WTC11 (cell line): ENCODE measurements at regions not wholly inside any gene's neighbourhood (a gene's known extent, or its start where the extent isn't known, plus 50 kb on each side); places are given as distances from the start of the nearest gene placed in this dataset.
A peak's percentile ranks its signal among the peaks of the same experiment; 100 is the strongest.
"Not testable (repeated sequence)": the region's sequence is repeated elsewhere in the genome, so short reads cannot be mapped to it uniquely, and the experiment has no call there.

Experiments
- ATAC-seq: fragments of 200-7000 bp; cut with Tn5 transposase; 2 replicates; pipeline ENCODE4 v1.10.0; 2021; ENCODE audit warnings: mild to moderate bottlenecking, moderate library complexity
- CTCF ChIA-PET: fragments of 300-600 bp; sonication (Branson Sonifier 250); formaldehyde crosslinking; loops from one replicate; lab custom pipeline; 2021; ENCODE audit warnings: antibody characterized with exemption; lab: Charles Lee
- POLR2A ChIA-PET: fragments of 350-600 bp; sonication (Branson Sonifier 250); formaldehyde crosslinking; loops from one replicate; lab custom pipeline; 2021; ENCODE audit warnings: antibody characterized with exemption; lab: Charles Lee
- DNase-seq: peaks from one replicate; pipeline ENCODE4 v3.0.0; 2021; ENCODE audit warnings: low spot score
- H3K27ac Mint-ChIP-seq: 2 replicates; pipeline ENCODE4 v1.8.0; 2021; ENCODE audit warnings: mixed read lengths
- H3K27me3 Mint-ChIP-seq: 2 replicates; pipeline ENCODE4 v1.8.0; 2021; ENCODE audit warnings: low read depth, mild to moderate bottlenecking, moderate library complexity, mixed read lengths
- H3K36me3 Mint-ChIP-seq: 2 replicates; pipeline ENCODE4 v1.8.0; 2021; ENCODE audit warnings: mixed read lengths
- H3K4me1 Mint-ChIP-seq: 2 replicates; pipeline ENCODE4 v1.8.0; 2022; ENCODE audit warnings: mixed read lengths
- H3K4me3 Mint-ChIP-seq: 2 replicates; pipeline ENCODE4 v1.8.0; 2021; ENCODE audit warnings: mild to moderate bottlenecking, moderate library complexity, mixed read lengths
- H3K9me3 Mint-ChIP-seq: 2 replicates; pipeline ENCODE4 v1.8.0; 2021; ENCODE audit warnings: mixed read lengths
- E2F5 ChIP-seq: sonication (generic); formaldehyde crosslinking; IDR thresholded peaks from 2 replicates; pipeline ENCODE4 v1.8.1; 2022; ENCODE audit warnings: mild to moderate bottlenecking, moderate library complexity, missing genetic modification reagents
- EMX1 ChIP-seq: fragments of 250-450 bp; sonication (Bioruptor Pico); IDR thresholded peaks from 2 replicates; pipeline ENCODE4 v1.8.0; 2021; ENCODE audit warnings: mild to moderate bottlenecking
- HMGA2 ChIP-seq: fragments of 250-450 bp; sonication (Bioruptor Pico); IDR thresholded peaks from 2 replicates; pipeline ENCODE4 v1.4.0; 2021; ENCODE audit warnings: mild to moderate bottlenecking, moderate library complexity
- IRF2 ChIP-seq: sonication (generic); formaldehyde crosslinking; IDR thresholded peaks from 2 replicates; pipeline ENCODE4 v1.8.0; 2022; ENCODE audit warnings: low read depth, missing genetic modification reagents, borderline replicate concordance
- JUN ChIP-seq: sonication (generic); formaldehyde crosslinking; IDR thresholded peaks from 2 replicates; pipeline ENCODE4 v1.8.0; 2023; ENCODE audit warnings: mild to moderate bottlenecking, missing genetic modification reagents
- NFE2L1 ChIP-seq: sonication (generic); formaldehyde crosslinking; IDR thresholded peaks from 2 replicates; pipeline ENCODE4 v1.8.1; 2023; ENCODE audit warnings: missing genetic modification reagents
- NFYB ChIP-seq: sonication (generic); formaldehyde crosslinking; conservative IDR thresholded peaks from 2 replicates; pipeline ENCODE4 v1.8.0; 2022; ENCODE audit warnings: low read depth, missing genetic modification reagents
- NR2C2 ChIP-seq: sonication (generic); formaldehyde crosslinking; IDR thresholded peaks from 2 replicates; pipeline ENCODE4 v1.8.0; 2022; ENCODE audit warnings: mild to moderate bottlenecking, missing genetic modification reagents
- PRDM15 ChIP-seq: sonication (generic); formaldehyde crosslinking; IDR thresholded peaks from 2 replicates; pipeline ENCODE4 v1.8.0; 2022; ENCODE audit warnings: missing genetic modification reagents
- SMAD3 ChIP-seq: sonication (generic); formaldehyde crosslinking; IDR thresholded peaks from 2 replicates; pipeline ENCODE4 v1.8.0; 2022; ENCODE audit warnings: missing genetic modification reagents, mild to moderate bottlenecking, borderline replicate concordance
- SMAD4 ChIP-seq: sonication (generic); formaldehyde crosslinking; IDR thresholded peaks from 2 replicates; pipeline ENCODE4 v1.8.0; 2022; ENCODE audit warnings: mild to moderate bottlenecking, missing genetic modification reagents
- SP1 ChIP-seq: sonication (generic); formaldehyde crosslinking; conservative IDR thresholded peaks from 2 replicates; pipeline ENCODE4 v1.8.1; 2022; ENCODE audit warnings: missing genetic modification reagents
- TCF7 ChIP-seq: sonication (generic); formaldehyde crosslinking; IDR thresholded peaks from 2 replicates; pipeline ENCODE4 v1.8.0; 2022; ENCODE audit warnings: mild to moderate bottlenecking, low read depth, missing genetic modification reagents, moderate library complexity
- TEAD4 ChIP-seq: sonication (generic); formaldehyde crosslinking; IDR thresholded peaks from 2 replicates; pipeline ENCODE4 v1.8.0; 2022; ENCODE audit warnings: mild to moderate bottlenecking, missing genetic modification reagents
- TP53 ChIP-seq: sonication (generic); formaldehyde crosslinking; IDR thresholded peaks from 2 replicates; pipeline ENCODE4 v1.8.1; 2023; ENCODE audit warnings: mild to moderate bottlenecking, missing genetic modification reagents
- ZMAT4 ChIP-seq: fragments of 250-450 bp; sonication (Bioruptor Pico); IDR thresholded peaks from 2 replicates; pipeline ENCODE4 v1.9.0; 2021; ENCODE audit warnings: mild to moderate bottlenecking
- ZNF219 ChIP-seq: sonication (generic); formaldehyde crosslinking; IDR thresholded peaks from 2 replicates; pipeline ENCODE4 v1.8.0; 2023; ENCODE audit warnings: missing genetic modification reagents, mild to moderate bottlenecking, borderline replicate concordance
- ZNF532 ChIP-seq: fragments of 250-450 bp; sonication (Bioruptor Pico); IDR thresholded peaks from 2 replicates; pipeline ENCODE4 v1.9.0; 2021; ENCODE audit warnings: mild to moderate bottlenecking, borderline replicate concordance

GRCh38 chr22:26949193-26949592 lies 291.8 kb downstream of the MIAT start (continued):
- TF ChIP-seq ZNF532 (no peak), IRF2 (CRISPR knock-in tag) (no peak), TP53 (CRISPR knock-in tag) (no peak), SMAD4 (CRISPR knock-in tag) (no peak), ZMAT4 (no peak), ZNF219 (CRISPR knock-in tag) (no peak), JUN (CRISPR knock-in tag) (peak; percentile 87), E2F5 (no peak), SP1 (CRISPR knock-in tag) (no peak), NR2C2 (CRISPR knock-in tag) (no peak), NFYB (no peak), PRDM15 (no peak), SMAD3 (CRISPR knock-in tag) (0 out of 2 replicates have a peak, but pooled peaks have one; percentile 42), NFE2L1 (CRISPR knock-in tag) (0 out of 2 replicates have a peak, but pooled peaks have one; percentile 30), TEAD4 (CRISPR knock-in tag) (0 out of 2 replicates have a peak, but pooled peaks have one; percentile 57), EMX1 (CRISPR knock-in tag) (no peak), TCF7 (no peak)

- POLR2A ChIA-PET, H3K4me3 Mint-ChIP-seq, ATAC-seq, H3K27ac Mint-ChIP-seq, H3K9me3 Mint-ChIP-seq, H3K36me3 Mint-ChIP-seq, DNase-seq: not testable (repeated sequence)
- CTCF ChIA-PET = interaction anchor here (0.8 to 1.5 kb wide), 4 partner anchors 8 to 272 kb away, joined by 3 to 5 read pairs (median 4); no protein-coding TSS in a partner anchor
- peak; percentile 98 for TF ChIP-seq HMGA2 (CRISPR knock-in tag)
- Mint-ChIP-seq H3K4me1 (peaks cover 50% of the 10 kb centered on the region), H3K27me3 (peaks cover 50% of the 10 kb centered on the region)
Observed at GRCh38 chr22:26951139-26951538, 293.8 kb downstream of the MIAT start.
